OCI-LY7 (cell line): ENCODE measurements at regions not wholly inside any gene's neighbourhood (a gene's known extent, or its start where the extent isn't known, plus 50 kb on each side); places are given as distances from the start of the nearest gene placed in this dataset.

ENCODE experiments used
- BruUV-seq: library from RNA; stranded (reverse); fragments of 400-500 nt; replicated peaks from 2 replicates; lab custom pipeline; 2021; lab: Mats Ljungman, UMichigan
- CTCF ChIA-PET: fragments of 300-600 bp; sonication (Branson Sonifier 250); formaldehyde crosslinking; loops from one replicate; lab custom pipeline; 2022; ENCODE audit warnings: antibody characterized with exemption; ENCODE audit not compliant: unreplicated experiment; lab: Charles Lee
- POLR2A ChIA-PET: fragments of 300-600 bp; sonication (Branson Sonifier 250); formaldehyde crosslinking; loops from one replicate; lab custom pipeline; 2022; ENCODE audit warnings: antibody characterized with exemption; lab: Charles Lee
- DNase-seq: peaks from one replicate; pipeline ENCODE4 v3.0.0-alpha.2; 2015; ENCODE audit warnings: low spot score
- H2AFZ ChIP-seq: fragments of 200-600 bp; sonication (generic), shearing (Covaris generic); 2 replicates; pipeline ENCODE4 v1.6.1; 2014; ENCODE audit warnings: mild to moderate bottlenecking, antibody characterized with exemption, low read length, moderate library complexity
- H3K27ac ChIP-seq: fragments of 200-600 bp; sonication (generic); 2 replicates; pipeline ENCODE4 v1.5.1; 2014; ENCODE audit warnings: mixed run types, low read depth, mild to moderate bottlenecking, moderate library complexity, low read length, inconsistent platforms; ENCODE audit not compliant: poor library complexity, severe bottlenecking
- H3K36me3 ChIP-seq: fragments of 200-600 bp; sonication (generic); 2 replicates; pipeline ENCODE4 v1.6.1; 2014; ENCODE audit warnings: mild to moderate bottlenecking, antibody characterized with exemption, low read length, moderate library complexity, mixed read lengths; ENCODE audit not compliant: insufficient read depth
- H3K4me1 ChIP-seq: fragments of 200-600 bp; sonication (generic); 2 replicates; pipeline ENCODE4 v1.5.1; 2014; ENCODE audit warnings: mild to moderate bottlenecking, low read length; ENCODE audit not compliant: insufficient read depth, poor library complexity, severe bottlenecking
- H3K4me2 ChIP-seq: fragments of 200-600 bp; sonication (generic); 2 replicates; pipeline ENCODE4 v1.6.1; 2014; ENCODE audit warnings: mild to moderate bottlenecking, low read length
- H3K4me3 ChIP-seq: fragments of 200-600 bp; sonication (generic); 2 replicates; pipeline ENCODE4 v1.5.1; 2014; ENCODE audit warnings: mild to moderate bottlenecking, low read depth, low read length; ENCODE audit not compliant: poor library complexity, severe bottlenecking
- H3K79me2 ChIP-seq: fragments of 200-600 bp; sonication (generic); 2 replicates; pipeline ENCODE4 v1.6.1; 2016; ENCODE audit warnings: low read depth, mild to moderate bottlenecking, low read length, moderate library complexity, mixed read lengths; ENCODE audit not compliant: insufficient read depth
- H3K9me2 ChIP-seq: fragments of 200-600 bp; sonication (generic); 2 replicates; pipeline ENCODE4 v1.6.1; 2016; ENCODE audit warnings: mild to moderate bottlenecking, low read length, mixed read lengths; ENCODE audit not compliant: insufficient read depth
- H3K9me3 ChIP-seq: fragments of 200-600 bp; sonication (generic); 2 replicates; pipeline ENCODE4 v1.6.1; 2014; ENCODE audit warnings: mild to moderate bottlenecking, mixed run types, low read length, mixed read lengths
- H4K20me1 ChIP-seq: fragments of 200-600 bp; sonication (generic); 2 replicates; pipeline ENCODE4 v1.6.1; 2014; ENCODE audit warnings: mild to moderate bottlenecking, antibody characterized with exemption, low read length, moderate library complexity, mixed read lengths; ENCODE audit not compliant: insufficient read depth
- CTCF ChIP-seq: fragments of 200-600 bp; sonication (generic); conservative IDR thresholded peaks from 2 replicates; pipeline ENCODE4 v1.5.1; 2014; ENCODE audit warnings: mild to moderate bottlenecking, antibody characterized with exemption, low read length, moderate library complexity, mixed read lengths
- EZH2phosphoT487 ChIP-seq: fragments of 200-600 bp; sonication (generic); IDR thresholded peaks from 2 replicates; pipeline ENCODE4 v1.6.1; 2018; ENCODE audit warnings: low read depth, borderline replicate concordance, mild to moderate bottlenecking, mixed run types, antibody characterized with exemption, low read length, moderate library complexity, mixed read lengths
- intact Hi-C: fragments of 100-400 bp; cut with micrococcal nuclease; formaldehyde crosslinking; loops from one replicate; pipeline ENCODE4 v1.10.0; 2022; ENCODE audit not compliant: unreplicated experiment

GRCh38 chr1:37157634-37158033 is 123.3 kb upstream of the GRIK3 start:
- Histone ChIP-seq H3K79me2 (no peaks in the 10 kb centered on the region), H3K9me3 (no peaks in the 10 kb centered on the region), H2AFZ (no peak overlapping the region), H4K20me1 (no peaks in the 10 kb centered on the region), H3K4me3 (no peak overlapping the region), H3K27ac (no peak overlapping the region), H3K4me1 (no peaks in the 10 kb centered on the region), H3K4me2 (no peak overlapping the region), H3K9me2 (no peaks in the 10 kb centered on the region), H3K36me3 (no peaks in the 10 kb centered on the region)
- ChIA-PET CTCF (no interaction called here), POLR2A (no interaction called here)
- no TSS peak for BruUV-seq
- no peak for DNase-seq
- intact Hi-C loops: no loop called here
- TF ChIP-seq CTCF (no peak), EZH2phosphoT487 (no peak)

GRCh38 chr1:37158113-37158749 is 123.9 kb upstream of the GRIK3 start:
- Histone ChIP-seq H2AFZ (no peak overlapping the region), H3K9me2 (no peaks in the 10 kb centered on the region), H4K20me1 (no peaks in the 10 kb centered on the region), H3K4me3 (no peak overlapping the region), H3K4me2 (no peak overlapping the region), H3K4me1 (no peaks in the 10 kb centered on the region), H3K79me2 (no peaks in the 10 kb centered on the region), H3K9me3 (no peaks in the 10 kb centered on the region), H3K27ac (no peak overlapping the region), H3K36me3 (no peaks in the 10 kb centered on the region)
- no TSS peak for BruUV-seq
- intact Hi-C loops: no loop called here
- DNase-seq: no peak
- ChIA-PET CTCF (interaction anchor here (0.6 kb wide), 1 partner anchor 116 kb away, joined by 15 read pairs; no protein-coding TSS in a partner anchor), POLR2A (interaction anchor here (0.5 kb wide), 1 partner anchor 49 kb away, joined by 3 read pairs; no protein-coding TSS in a partner anchor)
- TF ChIP-seq EZH2phosphoT487 (no peak), CTCF (no peak)

DNA sequence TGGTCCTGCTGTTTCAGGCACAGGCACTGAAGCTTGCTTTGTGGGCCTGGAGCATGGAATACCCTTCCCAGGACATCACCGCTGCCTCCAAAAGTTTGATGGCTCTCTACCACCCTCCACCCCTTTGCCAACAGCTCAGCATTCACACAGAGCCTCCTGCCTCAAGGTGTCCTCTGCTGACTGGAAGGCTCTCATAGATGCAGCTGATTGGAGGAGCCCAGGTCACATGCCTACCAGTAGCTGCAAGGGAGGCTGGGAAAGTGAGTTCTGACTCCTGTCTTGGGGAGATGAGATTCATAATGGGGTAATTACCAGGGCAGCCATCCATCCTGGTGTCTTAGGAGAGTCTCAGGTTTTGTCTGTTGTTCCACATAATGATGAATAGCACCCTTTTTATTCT is 124.8 kb upstream of the GRIK3 start:
- intact Hi-C loops: no loop called here
- H4K20me1 ChIP-seq: no peaks in the 10 kb centered on the region
- no TSS peak for BruUV-seq
- no peak overlapping the region for H3K27ac ChIP-seq
- H3K9me2 ChIP-seq: no peaks in the 10 kb centered on the region
- H3K9me3 ChIP-seq: no peaks in the 10 kb centered on the region
- H3K4me3 ChIP-seq: no peak overlapping the region
- ChIA-PET CTCF (no interaction called here), POLR2A (no interaction called here)
- peak; percentile 17 for DNase-seq
- no peaks in the 10 kb centered on the region for H3K36me3 ChIP-seq
- no peak overlapping the region for H2AFZ ChIP-seq
- H3K4me1 ChIP-seq: no peaks in the 10 kb centered on the region
- H3K79me2 ChIP-seq: no peaks in the 10 kb centered on the region
- TF ChIP-seq EZH2phosphoT487 (no peak), CTCF (no peak)
- no peak overlapping the region for H3K4me2 ChIP-seq
